Stimulated activated CD4-positive, alpha-beta T cell treated with anti-CD3 and anti-CD28 coated beads, Interleukin-12 subunit alpha, Interleukin-12 subunit beta, amount 100 ng/mL, for 4 hours (primary cell): ENCODE measurements at regions not wholly inside any gene's neighbourhood (a gene's known extent, or its start where the extent isn't known, plus 50 kb on each side); places are given as distances from the start of the nearest gene placed in this dataset.

Experiments used
- DNase-seq: peaks from one replicate; pipeline ENCODE4 v3.0.0-alpha.2; 2020

DNA sequence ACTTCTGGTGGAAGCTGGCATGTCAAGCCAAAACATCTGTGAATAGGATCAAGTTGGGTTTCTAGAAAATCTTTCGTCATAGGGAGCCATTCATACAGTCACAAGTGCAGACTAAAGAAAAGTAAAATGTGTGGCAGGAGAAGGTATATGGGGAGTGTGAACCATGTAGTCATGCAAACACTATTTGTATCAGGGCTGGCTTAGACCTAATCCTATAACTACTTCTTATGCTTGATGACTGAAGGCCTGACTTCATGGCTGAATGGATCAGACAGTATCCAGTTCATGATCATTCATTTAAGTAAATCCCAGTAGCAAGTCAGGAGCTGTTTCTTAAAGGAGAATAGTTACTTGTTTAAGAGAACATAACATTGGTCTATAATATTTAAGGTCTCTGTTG is 63.8 kb upstream of the DAPK1 start:
- DNase-seq = no peak

DNA sequence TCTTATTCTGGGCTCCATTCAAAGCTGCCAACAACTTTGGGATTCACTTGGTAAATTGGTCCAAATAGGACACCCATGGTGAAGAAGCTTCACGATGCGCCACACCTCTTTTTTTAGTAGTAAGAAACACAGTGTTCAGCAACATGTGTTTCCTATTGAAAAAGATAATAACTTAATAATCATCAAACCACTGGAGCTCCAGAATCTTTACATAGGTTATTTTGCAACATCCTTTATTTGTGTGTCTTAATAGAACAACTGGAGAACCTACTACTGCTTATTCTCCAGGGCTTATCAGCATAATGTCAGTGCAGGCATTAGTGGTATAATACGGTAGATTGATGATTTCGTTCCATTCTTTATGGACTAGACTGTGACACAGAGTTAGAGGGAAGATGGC is 63.3 kb upstream of the DAPK1 start:
- no peak for DNase-seq

- DNase-seq = no peak
These were observed 62.3 kb upstream of the DAPK1 start for GRCh38 chr9:87435189-87435880.

GRCh38 chr9:87436716-87437115 is 61.0 kb upstream of the DAPK1 start:
- no peak for DNase-seq

DNA sequence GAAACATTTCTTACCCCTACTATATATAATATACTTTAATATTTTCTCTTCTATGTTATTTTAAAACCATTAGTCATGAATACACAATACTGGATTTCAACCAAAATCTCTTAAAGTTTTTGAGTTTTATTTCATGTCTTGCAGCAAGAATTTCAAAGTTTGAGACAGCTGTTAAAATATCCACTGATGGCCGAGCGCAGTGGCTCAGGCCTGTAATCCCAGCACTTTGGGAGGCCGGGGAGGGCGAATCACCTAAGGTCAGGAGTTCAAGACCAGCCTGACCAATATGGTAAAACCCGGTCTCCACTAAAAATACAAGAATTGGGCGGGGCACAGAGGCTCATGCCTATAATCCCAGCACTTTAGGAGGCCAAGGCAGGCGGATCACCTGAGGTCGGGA is 59.7 kb upstream of the DAPK1 start:
- no peak for DNase-seq

DNA sequence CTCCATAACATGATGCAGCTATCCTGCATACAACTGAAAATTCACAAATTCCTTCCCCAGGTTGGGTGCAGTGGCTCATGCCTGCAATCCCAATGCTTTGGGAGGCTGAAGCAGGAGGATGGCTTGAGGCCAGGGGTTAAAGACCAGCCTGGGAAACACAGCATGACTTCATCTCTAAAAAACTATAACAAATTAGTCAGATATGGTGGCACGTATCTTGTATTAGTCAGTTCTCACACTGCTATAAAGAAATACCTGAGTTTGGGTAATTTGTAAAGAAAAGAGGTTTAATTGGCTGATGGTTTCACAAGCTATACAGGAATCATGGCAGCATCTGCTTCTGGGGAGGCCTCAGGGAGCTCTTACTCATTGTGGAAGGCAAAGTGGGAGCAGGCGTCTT is 56.4 kb upstream of the DAPK1 start:
- DNase-seq = no peak

- no peak for DNase-seq
These were observed 55.2 kb upstream of the DAPK1 start for GRCh38 chr9:87442451-87442850.

- DNase-seq = no peak
These were observed 54.7 kb upstream of the DAPK1 start for GRCh38 chr9:87443006-87443405.

DNA sequence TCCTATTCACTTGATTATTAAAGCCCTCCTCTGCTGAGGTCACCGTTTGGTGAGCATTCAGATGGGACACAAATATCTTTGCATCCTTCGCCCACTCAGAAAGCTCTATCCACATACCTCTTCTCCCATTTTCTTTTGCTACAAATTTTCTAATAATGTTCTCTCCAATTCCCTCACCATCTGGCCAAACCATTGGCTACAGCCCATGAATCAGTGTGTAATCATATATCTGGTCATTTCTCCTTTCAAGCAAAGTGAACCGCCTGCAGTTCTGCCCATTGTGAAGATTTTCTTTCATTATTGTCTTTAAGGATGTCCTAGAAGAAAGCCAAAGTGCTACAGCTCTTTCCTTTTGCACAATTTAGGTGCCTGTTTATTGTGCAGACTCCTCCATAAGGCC is 54.2 kb upstream of the DAPK1 start:
- no peak for DNase-seq

GRCh38 chr9:87445646-87446045 is 52.0 kb upstream of the DAPK1 start:
- peak; percentile 2 for DNase-seq

GRCh38 chr9:87446527-87446926 is 51.1 kb upstream of the DAPK1 start:
- DNase-seq = no peak

DNA sequence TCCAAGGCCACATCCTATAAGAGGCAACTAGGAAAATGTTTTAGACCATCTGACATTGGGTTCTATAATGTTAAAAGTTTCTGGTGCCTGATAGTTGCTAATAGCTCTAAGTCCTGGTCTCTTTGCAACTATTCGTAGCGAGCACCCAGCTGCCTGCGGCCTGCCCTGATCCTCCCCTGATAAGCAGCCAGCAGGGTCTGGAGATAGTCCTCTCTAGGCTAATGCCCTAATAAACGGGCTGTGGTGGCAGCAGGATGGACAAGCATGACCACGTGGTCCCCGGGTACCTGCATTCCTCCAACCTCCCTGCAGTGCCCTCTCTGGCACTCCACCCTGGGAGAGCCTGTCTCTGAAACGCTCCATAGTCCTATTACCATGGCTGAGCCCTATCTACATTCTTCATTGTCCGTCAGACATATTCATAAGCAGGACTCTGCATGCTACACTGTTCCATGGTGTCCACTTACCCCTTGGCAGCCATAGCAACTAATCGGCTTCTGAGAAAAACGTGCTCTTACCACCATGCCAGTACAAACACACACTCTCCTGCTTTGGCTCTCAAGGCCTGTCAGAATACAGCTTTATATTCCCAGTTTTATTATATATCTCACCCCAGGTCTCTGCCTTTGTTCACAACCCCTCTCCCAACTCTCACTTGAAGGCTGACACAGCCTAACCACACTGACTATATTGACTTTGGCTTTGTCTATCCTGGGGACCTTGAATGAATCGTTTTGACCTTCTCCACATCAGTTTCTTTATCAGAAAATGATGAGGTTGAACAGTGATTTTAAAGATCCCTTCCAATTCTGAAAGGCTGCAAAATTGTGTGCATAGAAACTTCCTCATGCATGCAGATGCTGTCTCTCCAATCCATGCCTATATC is 49.9 kb upstream of the DAPK1 start:
- no peak for DNase-seq
